NCI-H524 (cell line): ENCODE measurements at regions not wholly inside any gene's neighbourhood (a gene's known extent, or its start where the extent isn't known, plus 50 kb on each side); places are given as distances from the start of the nearest gene placed in this dataset.
A peak's percentile ranks its signal among the peaks of the same experiment; 100 is the strongest.

ENCODE experiments used
- DNase-seq, 2 experiments: peaks; one replicate each; lab custom pipeline; 2025; lab: John Stamatoyannopoulos, UW

- no peak for DNase-seq
Observed at GRCh38 chr17:36728030-36728991, 126.9 kb downstream of the MRM1 start.

DNA sequence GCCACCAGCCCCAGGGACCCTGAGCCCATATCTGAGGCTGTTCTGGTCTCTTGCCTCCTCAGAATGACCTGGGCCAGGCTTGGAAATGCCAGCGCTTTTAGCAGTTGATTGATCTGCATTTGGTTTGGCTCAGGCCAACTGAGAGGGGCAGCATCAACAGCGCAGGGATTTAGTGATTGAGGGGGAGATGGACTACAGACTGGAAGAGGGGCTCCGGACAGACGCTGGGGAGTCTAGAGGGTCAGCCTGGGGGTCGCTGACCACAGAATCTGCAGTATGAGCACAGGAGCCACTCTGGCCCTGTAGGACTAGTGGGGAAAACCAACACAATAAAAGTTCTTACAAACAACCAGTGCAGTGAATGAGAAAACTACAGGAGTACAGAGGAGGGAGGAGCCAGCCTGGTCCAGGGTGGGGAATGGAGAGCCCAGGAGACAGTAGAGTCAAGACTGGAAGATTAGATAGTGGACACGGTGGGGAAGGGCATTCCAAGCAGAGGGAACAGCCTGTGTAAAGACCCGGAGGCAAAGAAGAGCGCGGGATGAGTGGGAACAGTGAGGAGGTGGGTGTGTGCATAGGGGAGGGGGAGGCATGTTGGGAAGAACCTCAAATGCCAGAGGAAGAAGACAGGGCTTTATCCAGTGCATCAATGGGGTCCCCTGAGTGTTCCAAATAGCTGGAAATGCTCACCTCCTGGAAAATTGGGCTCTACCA, 128.9 kb downstream of the MRM1 start:
- DNase-seq: no peak

DNA sequence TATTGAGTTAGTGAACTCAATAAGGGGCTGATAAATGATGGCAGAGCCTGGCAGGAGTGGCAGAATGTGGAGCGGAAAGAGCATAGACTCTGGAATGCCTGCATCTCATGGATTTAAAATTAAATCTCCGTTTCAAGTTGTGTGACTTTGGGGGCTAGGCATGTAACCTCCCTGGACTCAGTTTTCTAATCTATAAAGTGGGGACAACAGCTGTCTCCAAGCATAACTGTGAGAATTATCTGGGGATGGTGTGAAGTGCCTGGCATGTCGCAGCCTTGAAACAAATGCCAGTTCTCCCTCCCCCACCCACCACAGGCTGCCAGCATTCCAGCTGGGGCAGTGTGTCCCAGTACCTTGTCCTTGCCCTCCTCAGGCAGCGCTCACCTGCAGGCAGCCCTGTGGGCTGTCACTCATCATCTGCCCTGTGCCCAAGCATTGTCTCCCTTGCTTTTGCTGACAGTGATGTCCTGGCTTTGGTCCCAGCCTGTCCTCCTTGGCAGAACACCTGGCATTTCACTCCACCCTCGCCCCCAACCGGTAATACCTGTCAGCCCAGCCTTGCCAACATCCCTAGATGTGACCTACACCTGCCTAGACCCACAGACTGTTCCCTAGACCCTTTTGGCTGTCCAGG, 129.6 kb downstream of the MRM1 start:
- no peak for DNase-seq

DNA sequence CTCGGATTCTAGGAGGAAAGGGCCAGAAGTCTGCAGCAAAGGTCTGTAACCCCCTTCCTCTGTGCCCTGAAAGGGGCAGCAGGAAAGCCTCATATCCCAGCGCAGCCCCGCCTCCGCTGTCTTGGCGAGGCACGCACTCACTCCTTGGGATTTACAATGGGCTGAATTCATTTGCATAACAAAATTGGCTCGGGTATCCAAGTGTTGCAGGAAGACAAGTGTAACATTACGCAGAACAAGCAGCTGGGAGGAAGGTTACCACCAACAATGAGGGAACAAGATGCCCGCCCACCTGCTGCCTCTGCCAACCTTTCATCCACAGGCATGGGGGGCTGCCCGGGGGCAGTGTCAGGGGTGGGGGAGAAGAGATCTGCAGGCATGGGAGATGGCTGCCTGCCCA, 130.4 kb downstream of the MRM1 start:
- peak in 1 of 2 experiments; percentile 25 for DNase-seq

- DNase-seq: no peak
Observed at GRCh38 chr17:36732351-36732750, 131.0 kb downstream of the MRM1 start.

DNA sequence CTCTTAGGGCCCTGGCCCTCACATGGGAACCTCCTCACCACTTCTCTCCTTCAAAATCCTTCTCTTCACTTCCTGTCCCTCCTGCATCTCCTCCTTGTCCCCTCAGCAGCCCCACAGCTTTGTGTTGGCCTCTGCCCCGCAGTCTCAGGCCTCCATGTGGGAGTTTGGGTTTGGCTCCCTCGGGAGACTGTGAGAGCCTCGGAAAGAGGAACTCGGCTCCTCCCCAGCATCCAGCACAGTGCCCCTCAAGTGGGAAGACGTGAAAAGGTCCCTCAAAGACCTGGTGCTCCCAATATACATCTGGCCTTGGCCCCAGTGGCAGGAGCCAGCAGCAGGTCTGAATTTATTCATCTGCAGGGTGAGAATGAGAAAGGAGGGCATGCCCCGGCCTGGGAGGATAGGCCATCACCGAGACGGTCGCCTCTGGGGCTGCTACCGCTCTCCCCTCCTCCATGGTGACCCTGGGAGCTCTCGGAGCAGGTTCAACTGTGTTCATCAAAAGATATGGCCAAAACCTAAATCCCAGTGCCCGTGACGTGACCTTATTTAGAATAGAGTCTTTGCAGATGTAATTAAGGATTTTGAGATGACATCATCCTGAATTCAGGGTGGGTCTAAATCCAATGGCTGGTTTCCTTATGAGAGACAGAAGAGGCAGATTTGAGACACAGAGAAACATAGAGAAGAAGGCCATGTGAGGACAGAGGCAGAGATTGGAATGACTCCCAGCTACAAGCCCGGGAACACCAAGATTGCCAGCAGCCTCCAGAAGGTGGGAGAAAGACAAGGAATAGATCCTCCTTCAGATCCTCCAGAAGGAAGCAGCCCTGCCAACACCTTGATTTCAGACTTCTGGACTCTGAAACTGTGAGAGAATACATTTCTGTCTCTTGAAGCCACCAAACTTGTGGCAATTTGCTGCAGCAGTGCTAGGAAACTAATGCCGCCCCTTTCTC, 135.1 kb downstream of the MRM1 start:
- no peak for DNase-seq

DNA sequence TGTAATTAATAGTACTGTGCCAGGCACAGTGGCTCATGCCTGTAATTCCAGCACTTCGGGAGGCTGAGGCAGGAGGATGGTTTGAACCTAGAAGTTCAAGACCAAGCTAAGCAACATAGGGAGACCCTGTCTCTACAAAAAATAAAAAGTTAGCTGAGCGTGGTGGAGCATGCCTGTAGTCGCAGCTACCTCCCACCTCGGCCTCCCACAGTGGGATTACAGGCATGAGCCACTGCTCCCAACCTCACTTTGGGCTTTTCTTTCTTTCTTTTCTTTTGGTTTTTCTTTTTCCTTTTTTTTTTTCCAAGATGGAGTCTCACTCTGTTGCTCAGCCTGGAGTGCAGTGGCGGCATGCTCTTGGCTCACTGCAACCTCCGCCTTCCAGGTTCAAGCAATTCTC, 137.8 kb downstream of the MRM1 start:
- no peak for DNase-seq

- DNase-seq: no peak
Observed at GRCh38 chr17:36740157-36740556, 138.8 kb downstream of the MRM1 start.

DNA sequence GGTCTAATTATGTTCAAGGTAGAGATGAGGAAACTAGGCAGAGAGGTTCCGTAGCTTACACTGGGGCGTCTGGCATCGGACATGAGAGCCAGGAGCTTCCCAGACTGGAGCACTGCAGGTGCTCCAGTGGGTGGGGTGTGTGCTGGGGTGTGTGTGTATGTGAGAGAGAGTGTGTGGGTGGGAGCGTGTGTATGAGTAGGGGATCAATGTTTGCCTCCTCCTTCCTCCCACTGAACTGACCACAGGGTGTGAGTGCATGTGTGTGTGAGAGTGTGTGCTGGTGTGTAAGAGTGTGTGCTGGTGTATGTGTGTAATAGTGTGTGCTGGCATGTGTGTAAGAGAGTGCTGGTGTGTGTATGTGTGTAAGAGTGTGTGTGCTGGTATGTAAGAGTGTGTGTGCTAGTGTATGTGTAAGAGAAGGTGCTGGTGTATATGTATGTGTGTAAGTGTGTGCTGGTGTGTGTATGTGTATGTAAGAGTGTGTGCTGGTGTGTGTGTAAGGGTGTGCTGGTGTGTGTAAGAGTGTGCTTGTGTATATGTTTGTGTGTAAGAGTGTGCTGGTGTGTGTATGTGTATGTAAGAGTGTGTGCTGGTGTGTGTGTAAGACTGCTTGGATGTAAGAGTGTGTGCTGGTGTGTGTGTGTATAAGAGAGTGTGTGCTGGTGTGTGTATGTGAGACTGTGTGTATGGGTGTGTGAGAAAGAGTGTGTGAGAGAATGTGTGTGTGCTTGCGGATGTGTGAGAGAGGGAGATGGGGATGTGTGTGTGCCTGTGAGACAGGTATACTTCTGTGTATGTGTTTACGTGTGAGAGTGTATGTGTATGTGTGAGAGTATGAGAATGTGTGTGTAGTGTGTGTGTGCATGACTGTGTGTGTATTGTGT, 139.9 kb downstream of the MRM1 start:
- DNase-seq: no peak

GRCh38 chr17:36742267-36743000, 141.1 kb downstream of the MRM1 start:
- DNase-seq: peak in 1 of 2 experiments; percentile 15

GRCh38 chr17:36743130-36743529, 141.7 kb downstream of the MRM1 start:
- DNase-seq: no peak

DNA sequence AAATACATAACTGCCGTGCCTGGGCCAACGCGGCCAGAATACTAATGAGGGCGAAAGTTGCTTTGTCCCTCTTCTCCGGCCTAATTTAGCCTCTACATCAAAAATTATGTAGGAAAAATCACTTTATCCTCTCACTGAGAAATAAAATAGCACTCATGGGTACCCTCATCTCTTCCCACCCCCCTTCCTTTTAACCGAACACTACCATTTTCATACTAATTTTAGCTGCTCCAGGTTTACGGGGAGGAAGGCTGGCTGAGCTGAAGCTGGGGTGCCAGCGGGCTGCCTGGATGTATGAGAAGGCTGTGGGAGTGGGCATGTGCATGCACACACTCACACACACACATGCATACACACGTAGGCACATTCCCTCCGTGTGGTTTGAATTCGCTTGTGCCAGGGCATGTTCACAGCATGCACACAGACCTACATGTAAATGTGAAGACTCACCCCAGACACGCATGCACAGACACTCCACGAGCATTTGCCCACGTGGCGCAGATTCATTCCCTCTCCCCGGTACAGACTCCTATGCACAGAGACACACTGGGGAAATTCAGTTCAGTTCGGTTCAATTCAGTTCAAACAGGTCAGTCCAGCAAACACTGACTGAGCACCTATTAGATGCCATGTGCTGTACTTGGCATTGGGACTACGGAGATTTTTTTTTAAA, 145.1 kb downstream of the MRM1 start:
- DNase-seq: no peak

DNA sequence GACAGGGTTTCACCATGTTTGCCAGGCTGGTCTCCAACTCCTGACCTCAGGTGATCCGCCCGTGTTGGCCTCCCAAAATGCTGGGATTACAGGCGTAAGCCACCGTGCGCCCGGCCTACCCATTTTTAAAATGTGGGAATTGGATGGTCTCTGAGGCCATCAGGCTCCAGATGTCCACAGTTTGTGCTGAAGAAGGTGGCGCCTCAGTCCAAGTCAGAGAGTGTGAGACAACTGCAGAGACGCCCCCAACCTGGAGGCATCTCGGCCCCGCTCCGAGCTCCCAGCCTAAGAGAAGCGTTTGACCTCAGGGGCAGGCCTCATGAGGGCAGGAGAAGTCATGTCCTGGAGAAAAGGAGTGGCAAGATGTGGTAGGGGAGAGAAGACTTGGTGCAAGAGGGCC, 146.5 kb downstream of the MRM1 start:
- DNase-seq: no peak

DNA sequence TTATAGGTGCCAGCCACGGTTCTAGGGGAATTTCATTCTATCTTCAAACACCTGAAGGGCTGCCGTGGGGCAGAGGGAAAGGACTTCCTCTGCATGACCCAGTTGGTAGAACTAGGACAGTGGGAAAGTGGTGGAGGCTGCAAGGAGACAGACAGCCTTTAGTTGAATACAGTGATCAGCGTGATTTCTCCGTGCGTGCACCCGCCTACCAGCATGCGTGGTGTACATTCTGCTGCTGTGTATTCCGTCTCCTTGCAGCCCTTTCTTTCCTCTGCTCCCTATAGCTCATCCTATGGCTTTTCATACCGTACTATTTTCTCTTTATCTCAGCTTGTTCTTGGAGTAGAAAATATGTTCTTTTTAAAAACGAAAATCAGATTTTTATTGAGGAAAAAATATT, 146.9 kb downstream of the MRM1 start:
- no peak for DNase-seq

DNA sequence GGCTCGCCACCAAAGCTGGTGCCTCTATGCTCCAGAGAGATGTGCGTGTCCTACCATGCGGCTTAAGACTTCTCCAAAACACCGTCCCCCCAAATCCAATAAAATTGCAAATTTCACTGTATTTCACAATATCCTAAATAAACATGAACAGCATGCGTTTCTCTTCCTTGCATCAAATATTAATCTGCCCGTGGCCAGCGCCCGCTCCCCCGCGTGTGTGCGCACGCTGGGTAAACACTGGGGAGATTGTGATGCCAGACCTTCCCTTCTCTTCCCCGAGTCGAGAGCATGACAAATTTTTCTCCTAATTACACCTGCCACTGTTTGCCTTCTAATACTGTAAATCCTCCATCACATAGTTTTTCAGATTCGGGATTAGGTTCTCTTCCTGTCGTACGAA, 148.1 kb downstream of the MRM1 start:
- no peak for DNase-seq

DNA sequence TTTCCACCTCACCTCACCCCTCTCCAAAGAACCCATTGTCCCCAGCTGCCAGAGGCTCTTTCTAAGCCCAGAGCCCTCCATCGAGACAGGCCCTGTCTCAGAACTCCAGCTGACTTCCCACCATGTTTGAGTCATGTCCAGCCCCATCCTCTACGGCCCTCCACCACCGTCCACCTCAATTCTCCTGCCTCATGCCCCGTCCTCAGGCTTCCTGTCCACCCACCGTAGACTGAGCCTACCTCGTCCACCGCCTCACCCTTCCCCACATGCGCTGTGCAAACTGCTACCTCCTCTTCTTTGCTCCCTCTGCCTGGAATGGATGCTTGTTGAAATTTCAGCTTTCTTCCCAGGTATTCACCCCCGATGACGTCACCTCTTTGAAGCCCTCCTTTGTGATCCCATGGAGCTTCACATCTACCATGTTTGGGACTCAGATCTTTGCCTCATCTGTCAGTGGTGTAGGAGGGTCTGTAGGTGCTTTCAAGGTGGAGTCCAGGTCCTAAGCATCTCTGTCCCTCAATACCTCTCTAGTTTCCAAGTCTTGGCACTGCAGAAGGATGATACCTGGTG, 149.0 kb downstream of the MRM1 start:
- no peak for DNase-seq

DNA sequence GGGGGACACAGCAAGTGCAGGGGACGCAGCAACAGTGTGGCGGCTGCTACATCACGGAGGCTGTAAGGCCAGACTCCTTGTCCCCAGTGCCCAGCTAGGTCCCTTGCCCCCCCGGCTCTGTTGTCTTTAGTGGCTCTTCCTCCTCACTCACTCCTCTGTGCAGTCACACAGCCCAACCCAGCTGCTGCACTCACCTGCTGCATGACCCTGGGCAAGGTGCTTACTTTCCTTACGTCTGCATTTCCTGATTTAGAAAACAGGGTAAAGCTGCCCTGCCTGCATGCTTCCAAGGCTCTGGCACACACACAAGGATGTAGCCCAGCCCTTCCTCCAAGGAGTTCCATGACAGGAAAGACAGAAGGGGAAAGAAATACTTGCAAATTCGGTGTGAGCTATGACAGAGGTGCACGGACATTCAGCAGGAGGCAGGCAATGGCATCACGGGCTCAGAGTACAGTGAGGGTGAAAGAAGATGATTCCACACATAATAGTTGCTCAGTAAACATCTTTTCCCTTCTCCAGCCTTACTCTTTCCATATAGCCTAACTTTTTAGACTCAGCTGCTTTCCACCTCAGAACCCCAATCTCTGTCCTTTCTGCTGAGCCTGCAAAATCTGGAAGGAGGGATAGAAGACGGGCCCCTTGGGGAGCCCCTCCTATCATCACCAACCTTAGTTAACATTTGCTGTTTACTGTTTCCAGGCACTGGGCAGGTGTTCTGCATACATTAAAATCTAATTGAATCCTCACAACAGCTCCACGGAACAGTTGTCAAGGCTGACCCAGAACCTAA, 150.9 kb downstream of the MRM1 start:
- peak in 1 of 2 experiments; percentile 9 for DNase-seq

DNA sequence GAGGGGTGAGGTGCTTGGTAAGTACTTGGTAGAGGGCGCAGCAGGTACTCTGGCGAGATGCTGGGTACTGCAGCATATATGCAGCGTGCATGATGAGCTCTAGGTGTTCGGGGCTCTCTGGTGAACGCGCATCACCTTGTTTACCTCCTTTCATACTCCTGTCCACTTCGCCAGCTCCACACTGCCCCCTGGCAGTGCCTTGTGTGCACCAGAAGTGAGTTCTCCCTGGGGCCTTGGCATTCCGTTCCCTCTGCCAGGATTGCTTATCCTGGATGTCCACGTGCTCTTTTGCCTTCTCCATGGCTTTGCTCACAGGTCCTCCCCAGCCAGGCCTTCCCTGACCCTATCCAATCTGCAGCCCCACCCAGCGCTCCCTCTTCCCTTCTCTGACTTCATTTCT, 154.2 kb downstream of the MRM1 start:
- peak in 1 of 2 experiments; percentile 17 for DNase-seq
